Neural cell (in vitro differentiated cells): ENCODE measurements at regions not wholly inside any gene's neighbourhood (a gene's known extent, or its start where the extent isn't known, plus 50 kb on each side); places are given as distances from the start of the nearest gene placed in this dataset.

Experiments
- H2AFZ ChIP-seq: fragments of 200-600, 300-800 bp; sonication (generic), shearing (Covaris generic); 2 replicates; pipeline ENCODE4 v1.6.0; 2014; ENCODE audit warnings: low read depth, mild to moderate bottlenecking, antibody characterized with exemption, low read length, moderate library complexity
- H3F3A ChIP-seq: fragments of 200-600 bp; shearing (Covaris generic); 2 replicates; pipeline ENCODE4 v1.6.1; 2016; ENCODE audit warnings: mild to moderate bottlenecking, moderate library complexity, mixed read lengths, antibody characterized with exemption, low read length; ENCODE audit not compliant: insufficient read depth, poor library complexity, severe bottlenecking
- H3K27ac ChIP-seq: fragments of 200-600, 300-800 bp; sonication (generic), shearing (Covaris generic); 2 replicates; pipeline ENCODE4 v1.5.1; 2014; ENCODE audit warnings: mild to moderate bottlenecking, low read length, moderate library complexity
- H3K27me3 ChIP-seq: fragments of 300-800, 200-600 bp; sonication (generic), shearing (Covaris generic); 2 replicates; pipeline ENCODE4 v1.6.0; 2014; ENCODE audit warnings: mild to moderate bottlenecking, low read depth, low read length, moderate library complexity; ENCODE audit not compliant: insufficient read depth
- H3K36me3 ChIP-seq: fragments of 300-800, 200-600 bp; sonication (generic), shearing (Covaris generic); 2 replicates; pipeline ENCODE4 v1.5.1; 2014; ENCODE audit warnings: mild to moderate bottlenecking, antibody characterized with exemption, low read length, moderate library complexity; ENCODE audit not compliant: insufficient read depth
- H3K4me2 ChIP-seq: fragments of 300-800, 200-600 bp; sonication (generic), shearing (Covaris generic); 2 replicates; pipeline ENCODE4 v1.6.0; 2014; ENCODE audit warnings: mild to moderate bottlenecking, low read length
- H3K4me3 ChIP-seq: fragments of 300-800, 200-600 bp; sonication (generic), shearing (Covaris generic); 2 replicates; pipeline ENCODE4 v1.5.1; 2014; ENCODE audit warnings: mild to moderate bottlenecking, low read length, moderate library complexity
- H3K79me2 ChIP-seq: fragments of 200-600 bp; shearing (Covaris generic); replicated peaks from 2 replicates; pipeline ENCODE4 v1.6.0; 2014; ENCODE audit warnings: mild to moderate bottlenecking, low read length, moderate library complexity; ENCODE audit not compliant: insufficient read depth
- H3K9ac ChIP-seq: fragments of 300-800, 200-600 bp; sonication (generic), shearing (Covaris generic); 2 replicates; pipeline ENCODE4 v1.6.1; 2016; ENCODE audit warnings: mild to moderate bottlenecking, low read length, mixed read lengths
- H3K9me2 ChIP-seq: fragments of 200-600 bp; shearing (Covaris generic); 2 replicates; pipeline ENCODE4 v1.6.1; 2016; ENCODE audit warnings: mild to moderate bottlenecking, low read length, mixed read lengths; ENCODE audit not compliant: insufficient read depth
- H3K9me3 ChIP-seq: fragments of 200-600, 300-800 bp; sonication (generic), shearing (Covaris generic); 2 replicates; pipeline ENCODE4 v1.6.1; 2016; ENCODE audit warnings: mild to moderate bottlenecking, mixed run types, low read length, moderate library complexity, mixed read lengths
- H4K20me1 ChIP-seq: fragments of 200-600 bp; shearing (Covaris generic); 2 replicates; pipeline ENCODE4 v1.6.1; 2016; ENCODE audit warnings: mild to moderate bottlenecking, mixed run types; ENCODE audit not compliant: insufficient read depth
- CTCF ChIP-seq: fragments of 450-650 bp; IDR thresholded peaks from 2 replicates; pipeline ENCODE4 v1.5.1; 2014; ENCODE audit warnings: antibody characterized with exemption, mild to moderate bottlenecking, moderate library complexity; ENCODE audit not compliant: poor library complexity, severe bottlenecking
- EP300 ChIP-seq: fragments of 450-650 bp; conservative IDR thresholded peaks from 2 replicates; pipeline ENCODE4 v1.6.1; 2014; ENCODE audit warnings: antibody characterized with exemption, mild to moderate bottlenecking, moderate library complexity; ENCODE audit not compliant: poor library complexity, severe bottlenecking
- EZH2 ChIP-seq: fragments of 200-600, 300-800 bp; shearing (Covaris generic), sonication (generic); IDR thresholded peaks from 2 replicates; pipeline ENCODE4 v1.6.1; 2014; ENCODE audit warnings: antibody characterized with exemption, low read length, borderline replicate concordance, mild to moderate bottlenecking; ENCODE audit not compliant: insufficient read depth, poor library complexity, severe bottlenecking
- MXI1 ChIP-seq: fragments of 450-650 bp; conservative IDR thresholded peaks from 2 replicates; pipeline ENCODE4 v1.6.1; 2014; ENCODE audit warnings: antibody characterized with exemption, mild to moderate bottlenecking; ENCODE audit not compliant: poor library complexity, severe bottlenecking
- POLR2AphosphoS5 ChIP-seq: IDR thresholded peaks from 2 replicates; pipeline ENCODE4 v1.6.1; 2012
- RAD21 ChIP-seq: fragments of 450-650 bp; conservative IDR thresholded peaks from 2 replicates; pipeline ENCODE4 v1.6.1; 2014; ENCODE audit warnings: antibody characterized with exemption, mild to moderate bottlenecking, moderate library complexity
- SMC3 ChIP-seq: fragments of 450-650 bp; conservative IDR thresholded peaks from 2 replicates; pipeline ENCODE4 v1.6.1; 2014; ENCODE audit warnings: antibody characterized with exemption, mild to moderate bottlenecking, moderate library complexity; ENCODE audit not compliant: poor library complexity
- TAF1 ChIP-seq: IDR thresholded peaks from 2 replicates; pipeline ENCODE4 v1.6.1; 2012; ENCODE audit warnings: low read depth
- TF ChIP-seq, protein P1 (sequence below): IDR thresholded peaks from 2 replicates; pipeline ENCODE4 v1.6.1; 2012; ENCODE audit warnings: borderline replicate concordance

DNA sequence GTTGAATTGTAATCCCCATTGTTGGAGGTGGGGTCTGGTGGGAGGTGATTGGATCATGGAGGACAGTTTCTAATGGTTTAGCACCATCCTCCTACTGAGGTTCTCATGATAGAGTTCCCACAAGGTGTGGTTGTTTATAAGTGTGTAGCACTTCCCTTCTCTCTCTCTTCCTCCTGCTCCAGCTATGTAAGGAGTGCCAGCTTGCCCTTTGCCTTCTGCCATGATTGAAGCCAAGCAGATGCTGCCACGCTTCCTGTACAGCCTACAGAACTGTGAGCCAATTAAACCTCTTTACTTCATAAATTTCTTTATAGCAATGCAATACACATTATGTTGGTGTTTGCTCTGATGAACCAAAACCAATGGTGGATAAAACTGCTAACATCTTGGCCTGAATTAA lies 238.2 kb downstream of the EFNB2 start:
- no peaks in the 10 kb centered on the region for H3K9me3 ChIP-seq
- no peaks in the 10 kb centered on the region for H3K27me3 ChIP-seq
- no peaks in the 10 kb centered on the region for H3K79me2 ChIP-seq

GRCh38 chr13:106296723-106297122 lies 238.7 kb downstream of the EFNB2 start:
- Histone ChIP-seq H4K20me1 (no peaks in the 10 kb centered on the region), H3K79me2 (no peaks in the 10 kb centered on the region), H3F3A (no peaks in the 10 kb centered on the region), H3K9ac (no peak overlapping the region), H2AFZ (no peak overlapping the region), H3K4me3 (no peak overlapping the region), H3K27ac (no peak overlapping the region), H3K27me3 (no peaks in the 10 kb centered on the region), H3K4me2 (no peak overlapping the region), H3K9me3 (no peaks in the 10 kb centered on the region), H3K36me3 (no peaks in the 10 kb centered on the region), H3K9me2 (no peaks in the 10 kb centered on the region)
- TF ChIP-seq RAD21 (no peak), SMC3 (no peak), MXI1 (no peak), EP300 (no peak), EZH2 (no peak), TAF1 (no peak), CTCF (no peak), POLR2AphosphoS5 (no peak)
- TF ChIP-seq, protein P1, sequence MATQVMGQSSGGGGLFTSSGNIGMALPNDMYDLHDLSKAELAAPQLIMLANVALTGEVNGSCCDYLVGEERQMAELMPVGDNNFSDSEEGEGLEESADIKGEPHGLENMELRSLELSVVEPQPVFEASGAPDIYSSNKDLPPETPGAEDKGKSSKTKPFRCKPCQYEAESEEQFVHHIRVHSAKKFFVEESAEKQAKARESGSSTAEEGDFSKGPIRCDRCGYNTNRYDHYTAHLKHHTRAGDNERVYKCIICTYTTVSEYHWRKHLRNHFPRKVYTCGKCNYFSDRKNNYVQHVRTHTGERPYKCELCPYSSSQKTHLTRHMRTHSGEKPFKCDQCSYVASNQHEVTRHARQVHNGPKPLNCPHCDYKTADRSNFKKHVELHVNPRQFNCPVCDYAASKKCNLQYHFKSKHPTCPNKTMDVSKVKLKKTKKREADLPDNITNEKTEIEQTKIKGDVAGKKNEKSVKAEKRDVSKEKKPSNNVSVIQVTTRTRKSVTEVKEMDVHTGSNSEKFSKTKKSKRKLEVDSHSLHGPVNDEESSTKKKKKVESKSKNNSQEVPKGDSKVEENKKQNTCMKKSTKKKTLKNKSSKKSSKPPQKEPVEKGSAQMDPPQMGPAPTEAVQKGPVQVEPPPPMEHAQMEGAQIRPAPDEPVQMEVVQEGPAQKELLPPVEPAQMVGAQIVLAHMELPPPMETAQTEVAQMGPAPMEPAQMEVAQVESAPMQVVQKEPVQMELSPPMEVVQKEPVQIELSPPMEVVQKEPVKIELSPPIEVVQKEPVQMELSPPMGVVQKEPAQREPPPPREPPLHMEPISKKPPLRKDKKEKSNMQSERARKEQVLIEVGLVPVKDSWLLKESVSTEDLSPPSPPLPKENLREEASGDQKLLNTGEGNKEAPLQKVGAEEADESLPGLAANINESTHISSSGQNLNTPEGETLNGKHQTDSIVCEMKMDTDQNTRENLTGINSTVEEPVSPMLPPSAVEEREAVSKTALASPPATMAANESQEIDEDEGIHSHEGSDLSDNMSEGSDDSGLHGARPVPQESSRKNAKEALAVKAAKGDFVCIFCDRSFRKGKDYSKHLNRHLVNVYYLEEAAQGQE: no peak

More for the DNA sequence above, 238.2 kb downstream of the EFNB2 start:
- Histone ChIP-seq H3K4me3 (no peak overlapping the region), H4K20me1 (no peaks in the 10 kb centered on the region), H3F3A (no peaks in the 10 kb centered on the region), H3K9ac (no peak overlapping the region), H2AFZ (no peak overlapping the region), H3K27ac (no peak overlapping the region), H3K36me3 (no peaks in the 10 kb centered on the region), H3K9me2 (no peaks in the 10 kb centered on the region), H3K4me2 (no peak overlapping the region)
- TF ChIP-seq CTCF: no peak
- no peak for TF ChIP-seq SMC3
- TF ChIP-seq EP300: no peak
- no peak for TF ChIP-seq RAD21
- no peak for TF ChIP-seq POLR2AphosphoS5
- no peak for TF ChIP-seq TAF1
- TF ChIP-seq, protein P1: no peak
- no peak for TF ChIP-seq EZH2
- TF ChIP-seq MXI1: no peak
